SK-N-SH (cell line): ENCODE measurements at regions not wholly inside any gene's neighbourhood (a gene's known extent, or its start where the extent isn't known, plus 50 kb on each side); places are given as distances from the start of the nearest gene placed in this dataset.
"Not testable (repeated sequence)": the region's sequence is repeated elsewhere in the genome, so short reads cannot be mapped to it uniquely, and the experiment has no call there.

Source experiments
- GABPA ChIP-seq: IDR thresholded peaks from 2 replicates; pipeline ENCODE4 v1.4.0; 2012; ENCODE audit warnings: low read depth, mild to moderate bottlenecking
- MEF2A ChIP-seq: IDR thresholded peaks from 2 replicates; pipeline ENCODE4 v1.4.0; 2012; ENCODE audit warnings: low read depth, borderline replicate concordance
- NFIC ChIP-seq: IDR thresholded peaks from 2 replicates; pipeline ENCODE4 v1.4.0; 2012; ENCODE audit warnings: borderline replicate concordance
- POLR2AphosphoS5 ChIP-seq: IDR thresholded peaks from 2 replicates; pipeline ENCODE4 v1.6.1; 2012; ENCODE audit warnings: low read depth, low read length
- RAD21 ChIP-seq: IDR thresholded peaks from 2 replicates; pipeline ENCODE4 v1.6.1; 2012; ENCODE audit warnings: mild to moderate bottlenecking, low read length
- RFX5 ChIP-seq: IDR thresholded peaks from 2 replicates; pipeline ENCODE4 v1.6.1; 2012; ENCODE audit warnings: mild to moderate bottlenecking, improper control_type of control experiment, low read length
- SIN3A ChIP-seq: IDR thresholded peaks from 2 replicates; pipeline ENCODE4 v1.6.1; 2012; ENCODE audit warnings: low read depth, mild to moderate bottlenecking, low read length, moderate library complexity, borderline replicate concordance
- YY1 ChIP-seq: IDR thresholded peaks from 2 replicates; pipeline ENCODE4 v1.4.0; 2012; ENCODE audit warnings: low read depth, mild to moderate bottlenecking
- TF ChIP-seq, protein P1 (sequence below): IDR thresholded peaks from 2 replicates; pipeline ENCODE4 v1.4.0; 2012; ENCODE audit warnings: low read depth
- TF ChIP-seq, protein P2 (sequence below): fragments of 200-600 bp; sonication (generic); IDR thresholded peaks from 2 replicates; pipeline ENCODE4 v1.6.1; 2017; ENCODE audit warnings: antibody characterized with exemption, mild to moderate bottlenecking, moderate library complexity
- TF ChIP-seq, protein P3 (sequence below): IDR thresholded peaks from 2 replicates; pipeline ENCODE4 v1.6.1; 2012; ENCODE audit warnings: mild to moderate bottlenecking, low read depth, low read length, moderate library complexity

DNA sequence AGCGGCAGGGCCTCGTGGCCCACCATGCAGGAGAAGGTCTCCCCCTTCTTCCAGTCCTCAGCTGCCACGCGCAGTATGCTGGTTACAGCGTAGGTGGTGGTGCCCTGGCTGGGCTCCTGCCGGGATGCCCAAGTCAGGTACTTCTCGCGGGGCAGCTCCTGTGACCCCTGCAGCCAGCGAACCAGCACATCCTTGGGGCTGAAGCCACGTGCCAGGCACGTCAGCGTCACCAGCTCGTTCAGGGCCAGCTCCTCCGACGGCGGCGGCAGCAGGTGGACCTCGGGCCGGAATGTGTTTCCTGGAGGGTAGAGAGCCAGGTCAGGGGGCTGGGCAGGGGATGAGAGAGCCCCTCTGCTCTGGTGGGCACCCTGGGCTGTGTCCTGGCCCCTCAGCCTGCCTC, 60.7 kb downstream of the TMEM121 start:
- TF ChIP-seq, protein P1, sequence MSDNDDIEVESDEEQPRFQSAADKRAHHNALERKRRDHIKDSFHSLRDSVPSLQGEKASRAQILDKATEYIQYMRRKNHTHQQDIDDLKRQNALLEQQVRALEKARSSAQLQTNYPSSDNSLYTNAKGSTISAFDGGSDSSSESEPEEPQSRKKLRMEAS: not testable (repeated sequence)
- TF ChIP-seq, protein P2, sequence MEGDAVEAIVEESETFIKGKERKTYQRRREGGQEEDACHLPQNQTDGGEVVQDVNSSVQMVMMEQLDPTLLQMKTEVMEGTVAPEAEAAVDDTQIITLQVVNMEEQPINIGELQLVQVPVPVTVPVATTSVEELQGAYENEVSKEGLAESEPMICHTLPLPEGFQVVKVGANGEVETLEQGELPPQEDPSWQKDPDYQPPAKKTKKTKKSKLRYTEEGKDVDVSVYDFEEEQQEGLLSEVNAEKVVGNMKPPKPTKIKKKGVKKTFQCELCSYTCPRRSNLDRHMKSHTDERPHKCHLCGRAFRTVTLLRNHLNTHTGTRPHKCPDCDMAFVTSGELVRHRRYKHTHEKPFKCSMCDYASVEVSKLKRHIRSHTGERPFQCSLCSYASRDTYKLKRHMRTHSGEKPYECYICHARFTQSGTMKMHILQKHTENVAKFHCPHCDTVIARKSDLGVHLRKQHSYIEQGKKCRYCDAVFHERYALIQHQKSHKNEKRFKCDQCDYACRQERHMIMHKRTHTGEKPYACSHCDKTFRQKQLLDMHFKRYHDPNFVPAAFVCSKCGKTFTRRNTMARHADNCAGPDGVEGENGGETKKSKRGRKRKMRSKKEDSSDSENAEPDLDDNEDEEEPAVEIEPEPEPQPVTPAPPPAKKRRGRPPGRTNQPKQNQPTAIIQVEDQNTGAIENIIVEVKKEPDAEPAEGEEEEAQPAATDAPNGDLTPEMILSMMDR: not testable (repeated sequence)
- TF ChIP-seq, protein P3, sequence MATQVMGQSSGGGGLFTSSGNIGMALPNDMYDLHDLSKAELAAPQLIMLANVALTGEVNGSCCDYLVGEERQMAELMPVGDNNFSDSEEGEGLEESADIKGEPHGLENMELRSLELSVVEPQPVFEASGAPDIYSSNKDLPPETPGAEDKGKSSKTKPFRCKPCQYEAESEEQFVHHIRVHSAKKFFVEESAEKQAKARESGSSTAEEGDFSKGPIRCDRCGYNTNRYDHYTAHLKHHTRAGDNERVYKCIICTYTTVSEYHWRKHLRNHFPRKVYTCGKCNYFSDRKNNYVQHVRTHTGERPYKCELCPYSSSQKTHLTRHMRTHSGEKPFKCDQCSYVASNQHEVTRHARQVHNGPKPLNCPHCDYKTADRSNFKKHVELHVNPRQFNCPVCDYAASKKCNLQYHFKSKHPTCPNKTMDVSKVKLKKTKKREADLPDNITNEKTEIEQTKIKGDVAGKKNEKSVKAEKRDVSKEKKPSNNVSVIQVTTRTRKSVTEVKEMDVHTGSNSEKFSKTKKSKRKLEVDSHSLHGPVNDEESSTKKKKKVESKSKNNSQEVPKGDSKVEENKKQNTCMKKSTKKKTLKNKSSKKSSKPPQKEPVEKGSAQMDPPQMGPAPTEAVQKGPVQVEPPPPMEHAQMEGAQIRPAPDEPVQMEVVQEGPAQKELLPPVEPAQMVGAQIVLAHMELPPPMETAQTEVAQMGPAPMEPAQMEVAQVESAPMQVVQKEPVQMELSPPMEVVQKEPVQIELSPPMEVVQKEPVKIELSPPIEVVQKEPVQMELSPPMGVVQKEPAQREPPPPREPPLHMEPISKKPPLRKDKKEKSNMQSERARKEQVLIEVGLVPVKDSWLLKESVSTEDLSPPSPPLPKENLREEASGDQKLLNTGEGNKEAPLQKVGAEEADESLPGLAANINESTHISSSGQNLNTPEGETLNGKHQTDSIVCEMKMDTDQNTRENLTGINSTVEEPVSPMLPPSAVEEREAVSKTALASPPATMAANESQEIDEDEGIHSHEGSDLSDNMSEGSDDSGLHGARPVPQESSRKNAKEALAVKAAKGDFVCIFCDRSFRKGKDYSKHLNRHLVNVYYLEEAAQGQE: not testable (repeated sequence)
- not testable (repeated sequence) for TF ChIP-seq MEF2A, NFIC, RAD21, RFX5, POLR2AphosphoS5, GABPA, YY1, SIN3A
